GM19351 (cell line): ENCODE measurements at regions not wholly inside any gene's neighbourhood (a gene's known extent, or its start where the extent isn't known, plus 50 kb on each side); places are given as distances from the start of the nearest gene placed in this dataset.
"Not testable (repeated sequence)": the region's sequence is repeated elsewhere in the genome, so short reads cannot be mapped to it uniquely, and the experiment has no call there.

Source experiments
- ATAC-seq: cut with Tn5 transposase; IDR thresholded peaks from one replicate; pipeline ENCODE4 v1.9.1; 2021; ENCODE audit warnings: mild to moderate bottlenecking, moderate library complexity; ENCODE audit not compliant: unreplicated experiment

DNA sequence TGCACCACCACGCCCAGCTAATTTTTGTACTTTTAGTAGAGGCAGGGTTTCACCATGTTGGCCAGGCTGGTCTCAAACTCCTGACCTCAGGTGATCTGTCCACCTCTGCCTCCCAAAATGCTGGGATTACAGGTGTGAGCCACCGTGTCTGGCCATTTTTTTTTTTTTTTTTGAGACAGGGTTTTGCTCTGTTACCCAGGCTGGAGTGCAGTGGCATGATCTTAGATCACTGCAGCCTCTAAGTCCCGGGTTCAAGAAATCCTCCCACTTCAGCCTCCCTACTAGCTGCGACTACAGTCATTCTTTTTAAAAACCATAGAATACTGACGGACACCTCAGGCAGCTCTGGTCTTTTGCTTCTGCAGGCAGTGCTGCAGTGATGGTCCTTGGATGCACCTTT is 54.9 kb upstream of the PTPN1 start:
- not testable (repeated sequence) for ATAC-seq

- ATAC-seq, result no peak
Observed at GRCh38 chr20:50455656-50456451, 54.3 kb upstream of the PTPN1 start.

DNA sequence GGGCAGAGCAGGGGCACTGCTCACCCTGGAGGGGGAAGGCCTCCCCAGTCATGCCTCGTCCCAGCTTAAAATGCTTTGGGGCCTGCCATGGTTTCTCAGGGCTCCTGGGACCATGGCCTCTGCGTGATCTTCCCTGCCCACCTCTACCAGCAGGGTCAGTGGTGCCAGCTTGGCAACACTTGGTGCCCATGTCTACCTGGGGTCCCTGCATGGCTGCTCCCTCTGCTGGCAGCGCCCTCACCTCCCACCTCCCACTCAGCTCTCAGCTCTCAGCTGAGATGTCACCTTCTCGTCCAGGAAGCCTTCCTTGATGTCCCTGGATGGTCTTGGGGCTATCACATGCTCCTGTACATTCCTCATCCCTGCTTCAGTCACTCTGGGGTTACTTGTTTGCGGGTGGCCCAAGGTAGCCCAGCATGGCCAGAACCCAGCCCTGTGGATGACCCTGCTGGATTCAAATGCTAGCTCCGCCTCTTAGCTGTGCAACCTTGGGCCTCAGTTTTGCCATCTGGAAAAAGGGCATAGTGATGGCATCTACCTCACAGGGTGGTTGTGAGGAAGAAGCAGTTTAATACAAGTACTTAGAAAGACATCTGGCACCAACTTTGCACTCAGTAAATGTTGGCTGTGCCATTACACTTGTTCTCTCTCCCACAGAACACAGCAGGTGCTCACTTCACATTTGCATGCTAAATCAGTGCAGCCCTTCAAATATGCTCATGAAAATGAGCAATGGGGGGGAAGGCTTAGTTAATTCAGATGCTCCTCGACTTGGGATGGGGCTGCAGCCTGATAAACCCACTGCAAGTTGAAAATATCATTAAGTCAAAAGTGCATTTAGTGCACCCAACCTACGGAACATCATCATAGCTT is 53.5 kb upstream of the PTPN1 start:
- no peak for ATAC-seq

DNA sequence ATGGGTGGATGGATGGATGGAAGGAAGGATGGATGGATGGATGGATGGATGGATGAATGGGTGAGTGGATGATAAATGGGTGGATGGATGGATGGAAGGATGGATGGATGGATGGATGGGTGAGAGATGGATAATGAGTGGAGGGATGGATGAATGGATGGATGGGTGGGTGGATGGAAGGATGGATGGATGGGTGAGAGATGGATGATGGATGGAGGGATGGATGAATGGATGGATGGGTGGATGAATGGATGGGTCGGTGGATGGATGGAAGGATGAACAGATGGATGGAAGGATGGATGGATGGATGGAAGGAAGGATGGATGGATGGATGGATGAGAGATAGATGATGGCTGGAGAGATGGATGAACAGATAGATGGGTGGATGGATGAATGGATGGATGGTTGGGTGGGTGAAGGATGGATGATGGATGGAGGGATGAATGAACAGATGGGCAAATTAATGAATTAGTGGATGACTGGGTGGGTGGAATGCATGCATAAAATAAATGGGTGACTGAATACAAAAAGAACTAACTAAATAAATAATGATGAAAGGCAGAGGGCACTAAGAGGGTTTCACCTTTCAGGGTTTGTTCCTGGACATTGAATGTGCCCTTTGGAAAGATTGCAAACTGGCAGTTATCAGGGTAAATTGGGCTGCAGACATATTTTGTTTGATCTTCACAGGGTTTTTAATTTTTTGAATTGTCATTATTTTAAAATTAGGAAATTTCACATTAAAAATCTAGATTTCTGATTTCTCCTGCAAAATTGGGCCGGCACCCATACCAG is 50.9 kb upstream of the PTPN1 start:
- no peak for ATAC-seq

GRCh38 chr20:50460115-50460607 is 50.0 kb upstream of the PTPN1 start:
- no peak for ATAC-seq
